Pancreas (tissue), 10 donors: ENCODE measurements at regions not wholly inside any gene's neighbourhood (a gene's known extent, or its start where the extent isn't known, plus 50 kb on each side); places are given as distances from the start of the nearest gene placed in this dataset.
A peak's percentile ranks its signal among the peaks of the same experiment; 100 is the strongest.

Source experiments
- ATAC-seq, 4 donors: fragments of 200-7000 bp; cut with Tn5 transposase; one replicate each; pipeline versions ENCODE4 v1.8.0 to v1.9.1; 2020; ENCODE audit warnings: mild to moderate bottlenecking in 4 of 4, moderate library complexity in 4 of 4
- DNase-seq, 6 donors: peaks; one replicate each; pipeline ENCODE4 v3.0.0-alpha.2; 2020
- FAIRE-seq: peaks from 2 replicates; lab custom pipeline; 2012; peaks lifted over from hg19 to GRCh38; lab: Jason Lieb, UNC
- H3K27ac ChIP-seq, 4 donors: fragments of 200-600 bp; sonication (generic); 1 replicate in 3 of 4; 2 replicates in 1 of 4; pipeline versions ENCODE4 v1.5.0 to v1.8.0; 2020
- H3K27me3 ChIP-seq, 4 donors: fragments of 200-600 bp; one replicate each; pipeline ENCODE4 v1.8.0; 2021
- H3K36me3 ChIP-seq, 3 donors: fragments of 200-600 bp; sonication (generic) in 1 of 3; one replicate each; pipeline versions ENCODE4 v1.5.0 to v1.8.0; 2020 to 2021
- H3K4me1 ChIP-seq, 3 donors: fragments of 200-600 bp; one replicate each; pipeline ENCODE4 v1.8.0; 2021
- H3K4me3 ChIP-seq, 4 donors: fragments of 200-600 bp; sonication (generic) in 2 of 4; one replicate each; pipeline versions ENCODE4 v1.5.0 to v1.8.0; 2020 to 2021
- H3K9me3 ChIP-seq, 4 donors: fragments of 200-600 bp; one replicate each; pipeline ENCODE4 v1.8.0; 2021
- WGBS, 2 donors: extraction: QIAGEN DNeasy Blood & Tissue Kit; methylation state at CpG; one replicate each; pipeline ENCODE4 v1.1.7; 2013; 5-methylcytosine and 5-hydroxymethylcytosine counted together
- intact Hi-C, 3 donors: fragments of 100-400 bp; cut with DNase I; formaldehyde crosslinking; loops; one replicate each; pipeline versions ENCODE4 v1.11.1 to v1.14.2; 2022
- TF ChIP-seq, protein P1 (sequence below), 4 donors: fragments of 200-600 bp; sonication (generic) in 3 of 4; IDR thresholded peaks; one replicate each; pipeline versions ENCODE4 v1.5.0 to v1.8.0; 2021; ENCODE audit warnings: antibody characterized with exemption in 4 of 4
- donor health status: healthy with polysubstance abuse.
- donor health status: DM: no; HTN: no; CAD: no; lungs with moderate emphysema.
- donor health status: DM: no; HTN: no; CAD: no.
- donor health status: control.
- donor health status: control.
- donor health status: Bipolar disorder and iron deficiency.
- donor health status: DM: yes; HTN: yes; CAD: no.
- donor health status: DM: no; HTN: no; CAD: no.
- donor health status: DM: no; HTN: no; CAD: no.
- donor health status: DM: yes; HTN: yes; CAD: no.

DNA sequence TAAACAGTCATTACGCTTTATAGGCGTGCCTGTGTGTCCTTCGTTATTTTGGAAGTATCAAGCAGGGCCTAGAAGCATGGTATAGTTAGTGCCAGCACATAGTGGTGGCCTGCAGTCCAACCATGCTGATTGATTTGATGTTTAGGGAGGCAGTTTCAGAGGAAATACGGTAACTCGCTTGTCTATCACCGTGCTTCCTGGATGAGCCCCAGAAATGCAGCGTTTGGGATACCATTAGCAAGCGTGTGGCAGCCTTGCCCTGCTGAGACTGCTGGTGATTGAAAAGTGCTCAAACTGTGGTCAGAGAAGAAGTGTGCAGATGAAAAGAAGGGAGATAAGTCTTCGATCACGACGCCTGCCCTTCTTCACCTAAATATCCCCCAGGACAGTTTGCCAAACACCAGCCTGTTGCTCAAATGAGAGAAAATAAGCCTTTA lies 158.4 kb downstream of the CHIC2 start:
- no peak overlapping the region for H3K27ac ChIP-seq
- peak in 2 of 6 donors; percentile 18 to 29 for DNase-seq
- peaks cover 0 to 5% (median 0%) of the 10 kb centered on the region in 4 donors for H3K27me3 ChIP-seq
- intact Hi-C loops, result loop anchor here in 1 of 3 donors (5.0 kb wide), 1 partner anchor 321 kb away; the partner anchor contains the start of gene PDGFRA
- peak overlapping the region in 2 of 4 donors; percentile 10 to 25 for H3K4me3 ChIP-seq
- FAIRE-seq, result no peak
- 7 to 8% methylated on average over 11 of the region's 11 CpGs for WGBS, 2 donors
- H3K36me3 ChIP-seq, result no peaks in the 10 kb centered on the region
- peaks cover 4 to 14% (median 13%) of the 10 kb centered on the region in 3 donors for H3K4me1 ChIP-seq
- peak; percentile 55 to 63 (median 60) for ATAC-seq
- no peaks in the 10 kb centered on the region for H3K9me3 ChIP-seq
- TF ChIP-seq, protein P1, sequence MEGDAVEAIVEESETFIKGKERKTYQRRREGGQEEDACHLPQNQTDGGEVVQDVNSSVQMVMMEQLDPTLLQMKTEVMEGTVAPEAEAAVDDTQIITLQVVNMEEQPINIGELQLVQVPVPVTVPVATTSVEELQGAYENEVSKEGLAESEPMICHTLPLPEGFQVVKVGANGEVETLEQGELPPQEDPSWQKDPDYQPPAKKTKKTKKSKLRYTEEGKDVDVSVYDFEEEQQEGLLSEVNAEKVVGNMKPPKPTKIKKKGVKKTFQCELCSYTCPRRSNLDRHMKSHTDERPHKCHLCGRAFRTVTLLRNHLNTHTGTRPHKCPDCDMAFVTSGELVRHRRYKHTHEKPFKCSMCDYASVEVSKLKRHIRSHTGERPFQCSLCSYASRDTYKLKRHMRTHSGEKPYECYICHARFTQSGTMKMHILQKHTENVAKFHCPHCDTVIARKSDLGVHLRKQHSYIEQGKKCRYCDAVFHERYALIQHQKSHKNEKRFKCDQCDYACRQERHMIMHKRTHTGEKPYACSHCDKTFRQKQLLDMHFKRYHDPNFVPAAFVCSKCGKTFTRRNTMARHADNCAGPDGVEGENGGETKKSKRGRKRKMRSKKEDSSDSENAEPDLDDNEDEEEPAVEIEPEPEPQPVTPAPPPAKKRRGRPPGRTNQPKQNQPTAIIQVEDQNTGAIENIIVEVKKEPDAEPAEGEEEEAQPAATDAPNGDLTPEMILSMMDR (IDR thresholded peaks at IDR 0.05), result no peak

DNA sequence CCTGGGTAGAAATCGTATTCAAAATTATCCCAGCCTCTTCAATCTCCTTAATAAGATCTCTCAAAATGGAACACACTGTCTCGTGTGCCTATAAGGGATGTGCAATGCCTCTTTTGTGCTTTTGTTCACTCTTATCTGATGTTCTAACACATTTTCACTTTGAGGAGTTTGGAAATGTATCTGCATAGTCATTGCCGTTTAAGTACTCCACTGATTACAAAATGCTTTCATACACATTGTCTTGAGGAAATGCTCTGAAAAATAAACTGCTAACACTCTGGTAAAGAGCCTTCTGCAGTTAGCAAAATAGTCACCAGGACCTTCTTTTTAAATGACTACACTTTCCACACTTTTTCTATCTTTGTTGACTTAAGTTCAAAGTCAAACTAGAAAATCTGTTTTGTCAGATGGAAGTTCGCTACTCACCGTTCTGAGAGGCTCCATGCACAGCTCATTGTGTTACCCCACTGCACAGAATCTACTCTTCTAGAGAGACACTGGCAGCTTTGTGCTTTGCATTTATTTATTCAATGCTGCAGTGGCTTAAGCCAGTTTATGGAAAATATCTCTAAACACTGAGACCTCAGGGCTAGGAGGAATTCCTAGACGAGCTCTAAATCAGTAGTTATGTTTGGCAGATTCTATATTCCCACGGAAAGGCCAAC lies 159.0 kb downstream of the CHIC2 start:
- intact Hi-C loops, result loop anchor here in 1 of 3 donors (5.0 kb wide), 1 partner anchor 322 kb away; the partner anchor contains the start of gene PDGFRA
- no peaks in the 10 kb centered on the region for H3K36me3 ChIP-seq
- FAIRE-seq, result no peak

DNA sequence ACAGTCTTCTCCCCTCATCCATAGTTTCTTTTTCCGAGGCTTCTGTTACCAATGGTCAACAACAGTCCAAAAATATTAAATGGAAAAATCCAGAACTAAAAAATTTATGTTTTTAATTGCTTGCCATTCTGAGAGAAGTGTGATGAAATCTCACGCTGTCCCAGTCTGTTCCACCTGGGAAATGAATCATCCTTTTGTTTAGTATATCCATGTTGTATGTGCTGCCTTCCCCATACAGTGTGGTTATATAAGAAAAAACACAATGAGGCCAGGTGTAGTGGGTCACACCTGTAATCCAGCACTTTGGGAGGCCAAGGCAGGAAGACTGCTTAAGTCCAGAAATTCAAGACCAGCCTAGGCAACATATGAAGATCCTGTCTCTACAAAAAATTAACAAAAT lies 161.6 kb downstream of the CHIC2 start:
- Histone ChIP-seq H3K36me3 (no peaks in the 10 kb centered on the region), H3K4me1 (peaks cover 0 to 9% (median 3%) of the 10 kb centered on the region in 3 donors), H3K4me3 (no peak overlapping the region), H3K27me3 (no peaks in the 10 kb centered on the region), H3K9me3 (no peaks in the 10 kb centered on the region), H3K27ac (no peak overlapping the region)
- ATAC-seq, result no peak
- no peak for FAIRE-seq
- WGBS, 2 donors, result 79 to 92% methylated on average over 2 of the region's 2 CpGs
- intact Hi-C loops, result no loop called here
- DNase-seq, result no peak
- TF ChIP-seq, protein P1 (IDR thresholded peaks at IDR 0.05), result no peak

More for the DNA sequence above, 159.0 kb downstream of the CHIC2 start:
- ATAC-seq (no peak), DNase-seq (no peak)
- peaks cover 4 to 14% (median 13%) of the 10 kb centered on the region in 3 donors for H3K4me1 ChIP-seq
- WGBS, 2 donors, result 34 to 36% methylated on average over 7 of the region's 7 CpGs
- H3K27me3 ChIP-seq, result peaks cover 0 to 5% (median 0%) of the 10 kb centered on the region in 4 donors
- H3K4me3 ChIP-seq, result no peak overlapping the region
- TF ChIP-seq, protein P1 (IDR thresholded peaks at IDR 0.05), result no peak
- no peak overlapping the region for H3K27ac ChIP-seq
- H3K9me3 ChIP-seq, result no peaks in the 10 kb centered on the region

DNA sequence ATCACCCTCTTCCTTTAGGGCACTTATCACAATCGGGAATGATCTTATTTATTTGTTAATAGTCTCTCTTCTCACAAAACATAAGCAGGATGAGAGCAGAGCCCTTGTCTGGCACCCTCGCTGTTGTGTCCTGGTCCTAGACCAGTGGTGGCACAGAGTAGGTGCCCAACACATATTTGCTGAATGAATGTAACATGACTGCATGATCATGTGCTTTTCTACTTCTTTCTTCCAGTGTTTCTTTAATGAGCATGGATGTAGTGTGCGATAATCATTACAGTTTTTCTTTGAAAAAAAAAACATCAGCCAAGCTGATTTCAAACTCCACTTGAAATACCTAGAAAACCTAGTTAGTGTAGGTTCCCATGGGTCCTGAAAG lies 164.1 kb downstream of the CHIC2 start:
- TF ChIP-seq, protein P1 (IDR thresholded peaks at IDR 0.05), result no peak
- intact Hi-C loops, result no loop called here
- H3K9me3 ChIP-seq, result no peaks in the 10 kb centered on the region
- DNase-seq, result no peak
- WGBS, 2 donors, result 72 to 77% methylated on average over 3 of the region's 3 CpGs
- no peaks in the 10 kb centered on the region for H3K36me3 ChIP-seq
- H3K27me3 ChIP-seq, result no peaks in the 10 kb centered on the region
- no peak overlapping the region for H3K27ac ChIP-seq
- H3K4me1 ChIP-seq, result peaks cover 0 to 2% (median 0%) of the 10 kb centered on the region in 3 donors
- H3K4me3 ChIP-seq, result no peak overlapping the region
- FAIRE-seq, result no peak
- no peak for ATAC-seq
